ENCODE measurements at regions not wholly inside any gene's neighbourhood (a gene's known extent, or its start where the extent isn't known, plus 50 kb on each side); places are given as distances from the start of the nearest gene placed in this dataset.
"Not testable (repeated sequence)": the region's sequence is repeated elsewhere in the genome, so short reads cannot be mapped to it uniquely, and the experiment has no call there.

GRCh38 chr5:29214839-29215238, 1978.6 kb upstream of the CDH6 start:
- FAIRE-seq (no peak), DNase-seq (ENCODE audit: low read depth) (no peak)

GRCh38 chr5:29213475-29213874, 1980.0 kb upstream of the CDH6 start:
- no peak for DNase-seq (ENCODE audit: low read depth)
- TF ChIP-seq CTCF (IDR thresholded peaks at IDR 0.05; ENCODE audit: insufficient read depth, low read length, severe bottlenecking): no peak
- Histone ChIP-seq H3K4me3 (ENCODE audit: low read depth, low read length) (no peak overlapping the region), H3K27me3 (ENCODE audit: control insufficient read depth, insufficient read depth, low read length) (no peaks in the 10 kb centered on the region), H3K36me3 (ENCODE audit: control insufficient read depth, insufficient read depth, low read length) (no peaks in the 10 kb centered on the region)
- no peak for FAIRE-seq

More at GRCh38 chr5:29214839-29215238, 1978.6 kb upstream of the CDH6 start:
- no peaks in the 10 kb centered on the region for H3K27me3 ChIP-seq (ENCODE audit: control insufficient read depth, insufficient read depth, low read length)
- no peak overlapping the region for H3K4me3 ChIP-seq (ENCODE audit: low read depth, low read length)
- H3K36me3 ChIP-seq (ENCODE audit: control insufficient read depth, insufficient read depth, low read length): no peaks in the 10 kb centered on the region
- TF ChIP-seq CTCF (IDR thresholded peaks at IDR 0.05; ENCODE audit: insufficient read depth, low read length, severe bottlenecking): no peak

GRCh38 chr5:29208024-29208423, 1985.5 kb upstream of the CDH6 start:
- Histone ChIP-seq H3K4me3 (ENCODE audit: low read depth, low read length) (no peak overlapping the region), H3K27me3 (ENCODE audit: control insufficient read depth, insufficient read depth, low read length) (no peaks in the 10 kb centered on the region), H3K36me3 (ENCODE audit: control insufficient read depth, insufficient read depth, low read length) (no peaks in the 10 kb centered on the region)
- TF ChIP-seq CTCF (IDR thresholded peaks at IDR 0.05; ENCODE audit: insufficient read depth, low read length, severe bottlenecking): no peak
- DNase-seq (ENCODE audit: low read depth) (peak; percentile 10), FAIRE-seq (no peak)

GRCh38 chr5:29203049-29203448, 1990.4 kb upstream of the CDH6 start:
- DNase-seq (ENCODE audit: low read depth): no peak
- no peaks in the 10 kb centered on the region for H3K36me3 ChIP-seq (ENCODE audit: control insufficient read depth, insufficient read depth, low read length)
- FAIRE-seq: no peak
- no peaks in the 10 kb centered on the region for H3K27me3 ChIP-seq (ENCODE audit: control insufficient read depth, insufficient read depth, low read length)
- no peak for TF ChIP-seq CTCF (IDR thresholded peaks at IDR 0.05; ENCODE audit: insufficient read depth, low read length, severe bottlenecking)
- no peak overlapping the region for H3K4me3 ChIP-seq (ENCODE audit: low read depth, low read length)

- no peaks in the 10 kb centered on the region for H3K36me3 ChIP-seq (ENCODE audit: control insufficient read depth, insufficient read depth, low read length)
- TF ChIP-seq CTCF (IDR thresholded peaks at IDR 0.05; ENCODE audit: insufficient read depth, low read length, severe bottlenecking): no peak
- DNase-seq (ENCODE audit: low read depth) (peak; percentile 7), FAIRE-seq (no peak)
- H3K4me3 ChIP-seq (ENCODE audit: low read depth, low read length): no peak overlapping the region
- H3K27me3 ChIP-seq (ENCODE audit: control insufficient read depth, insufficient read depth, low read length): no peaks in the 10 kb centered on the region
These were observed 1995.6 kb upstream of the CDH6 start for GRCh38 chr5:29197631-29198454.

GRCh38 chr5:29193972-29194371, 1999.5 kb upstream of the CDH6 start:
- FAIRE-seq (no peak), DNase-seq (ENCODE audit: low read depth) (no peak)
- Histone ChIP-seq H3K4me3 (ENCODE audit: low read depth, low read length) (no peak overlapping the region), H3K36me3 (ENCODE audit: control insufficient read depth, insufficient read depth, low read length) (no peaks in the 10 kb centered on the region), H3K27me3 (ENCODE audit: control insufficient read depth, insufficient read depth, low read length) (no peaks in the 10 kb centered on the region)
- TF ChIP-seq CTCF (IDR thresholded peaks at IDR 0.05; ENCODE audit: insufficient read depth, low read length, severe bottlenecking): no peak

GRCh38 chr5:29191269-29192048, 2002.0 kb upstream of the CDH6 start:
- H3K27me3 ChIP-seq (ENCODE audit: control insufficient read depth, insufficient read depth, low read length); H3K36me3 ChIP-seq (ENCODE audit: control insufficient read depth, insufficient read depth, low read length); FAIRE-seq; H3K4me3 ChIP-seq (ENCODE audit: low read depth, low read length); DNase-seq (ENCODE audit: low read depth): not testable (repeated sequence)

GRCh38 chr5:29190398-29190797, 2003.1 kb upstream of the CDH6 start:
- FAIRE-seq; H3K36me3 ChIP-seq (ENCODE audit: control insufficient read depth, insufficient read depth, low read length): not testable (repeated sequence)

More at GRCh38 chr5:29190398-29190797, 2003.1 kb upstream of the CDH6 start:
- not testable (repeated sequence) for H3K27me3 ChIP-seq (ENCODE audit: control insufficient read depth, insufficient read depth, low read length); DNase-seq (ENCODE audit: low read depth); H3K4me3 ChIP-seq (ENCODE audit: low read depth, low read length)
